ENCODE measurements at regions not wholly inside any gene's neighbourhood (a gene's known extent, or its start where the extent isn't known, plus 50 kb on each side); places are given as distances from the start of the nearest gene placed in this dataset.

DNA sequence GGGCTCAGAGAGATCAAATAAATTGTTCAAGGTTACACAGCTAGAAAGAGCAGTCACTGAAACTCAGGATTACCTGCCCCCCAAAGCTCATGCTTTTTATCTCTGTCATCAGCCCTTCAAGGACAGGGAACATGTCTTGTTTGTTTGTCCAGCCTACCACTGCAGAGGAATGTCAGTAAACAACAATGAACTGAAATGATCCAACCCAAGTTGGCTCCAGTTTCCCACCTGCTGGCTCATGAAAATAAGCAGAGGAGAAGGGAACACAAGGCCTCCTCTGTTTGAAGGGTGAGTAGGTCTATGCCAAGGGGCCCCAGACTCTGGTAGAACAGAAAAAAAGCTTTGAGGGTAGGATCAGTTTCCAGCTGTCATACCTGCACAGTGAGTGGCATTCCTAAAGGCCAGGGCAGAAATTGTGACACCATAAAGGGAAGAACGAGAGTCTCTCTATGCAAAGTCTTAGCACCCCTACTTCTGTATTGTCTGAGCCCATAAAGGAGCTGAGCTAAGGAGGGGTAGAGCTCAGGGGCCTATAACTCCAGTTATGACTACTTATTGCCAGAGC lies 115.2 kb downstream of the TRIM36 start:
- Mint-ChIP-seq H3K4me1 (no peaks in the 10 kb centered on the region), H3K27ac (no peak overlapping the region), H3K9me3 (no peaks in the 10 kb centered on the region), H3K36me3 (ENCODE audit: low read depth) (no peaks in the 10 kb centered on the region), H3K4me3 (no peak overlapping the region), H3K27me3 (ENCODE audit: low read depth, poor library complexity) (peaks cover 3% of the 10 kb centered on the region)
- TF ChIP-seq CTCF (IDR thresholded peaks at IDR 0.05), result no peak
- no peak for DNase-seq

DNA sequence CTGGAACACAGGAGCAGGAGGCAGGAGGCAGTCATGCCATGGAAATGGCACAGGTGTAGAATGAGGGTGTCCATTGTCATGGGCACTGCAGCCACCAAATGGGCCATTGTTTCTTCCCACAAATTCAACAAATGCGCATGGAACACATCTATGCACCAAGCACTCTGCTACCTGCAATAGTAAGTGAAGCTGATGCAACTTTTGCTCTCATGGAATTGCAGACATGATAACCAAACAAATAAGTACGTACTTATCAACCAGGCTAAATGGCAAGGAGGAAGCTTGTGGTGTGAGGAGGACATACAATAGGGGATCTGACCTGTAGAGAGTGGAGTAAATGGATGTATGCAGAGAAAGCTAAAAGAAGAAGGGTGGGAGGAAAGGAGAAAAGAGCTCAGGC lies 116.8 kb downstream of the TRIM36 start:
- peaks cover 8% of the 10 kb centered on the region for H3K27me3 Mint-ChIP-seq (ENCODE audit: low read depth, poor library complexity)
- H3K36me3 Mint-ChIP-seq (ENCODE audit: low read depth), result no peaks in the 10 kb centered on the region
- H3K4me1 Mint-ChIP-seq, result no peaks in the 10 kb centered on the region
- DNase-seq, result no peak
- no peaks in the 10 kb centered on the region for H3K9me3 Mint-ChIP-seq
- TF ChIP-seq CTCF (IDR thresholded peaks at IDR 0.05), result no peak
- H3K27ac Mint-ChIP-seq, result no peak overlapping the region
- H3K4me3 Mint-ChIP-seq, result no peak overlapping the region

DNA sequence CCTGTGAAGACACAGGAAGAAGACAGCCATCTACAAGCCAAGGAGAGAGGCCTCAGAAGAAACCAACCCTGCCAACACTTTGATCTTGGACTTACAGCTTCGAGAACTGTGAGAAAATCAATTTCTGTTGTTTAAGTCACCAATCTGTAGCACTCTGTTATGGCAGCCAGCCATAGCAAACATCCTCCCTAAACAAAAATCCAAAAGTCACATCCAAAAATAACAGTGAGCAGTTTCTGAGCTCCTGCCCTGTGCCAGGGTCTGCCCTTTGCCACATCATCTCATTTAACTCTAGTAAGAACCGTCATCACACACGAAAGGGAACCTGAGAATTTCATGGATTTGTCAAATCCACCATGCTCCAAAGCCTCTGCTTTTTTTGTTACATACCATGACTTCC lies 118.8 kb downstream of the TRIM36 start:
- no peak for DNase-seq
- Mint-ChIP-seq H3K4me1 (no peaks in the 10 kb centered on the region), H3K9me3 (no peaks in the 10 kb centered on the region), H3K27ac (no peak overlapping the region), H3K36me3 (ENCODE audit: low read depth) (no peaks in the 10 kb centered on the region), H3K27me3 (ENCODE audit: low read depth, poor library complexity) (peaks cover 8% of the 10 kb centered on the region), H3K4me3 (no peak overlapping the region)
- TF ChIP-seq CTCF (IDR thresholded peaks at IDR 0.05), result no peak

- peak; percentile 16 for DNase-seq
- no peak overlapping the region for H3K4me3 Mint-ChIP-seq
These were observed 135.8 kb downstream of the TRIM36 start for GRCh38 chr5:115033861-115034260.

GRCh38 chr5:115028557-115028956 lies 141.2 kb downstream of the TRIM36 start:
- Mint-ChIP-seq H3K4me3 (no peak overlapping the region), H3K27me3 (ENCODE audit: low read depth, poor library complexity) (peaks cover 9% of the 10 kb centered on the region), H3K9me3 (peaks cover 11% of the 10 kb centered on the region), H3K36me3 (ENCODE audit: low read depth) (no peaks in the 10 kb centered on the region), H3K4me1 (no peaks in the 10 kb centered on the region), H3K27ac (no peak overlapping the region)
- TF ChIP-seq CTCF (IDR thresholded peaks at IDR 0.05), result no peak
- DNase-seq, result no peak

More at GRCh38 chr5:115033861-115034260, 135.8 kb downstream of the TRIM36 start:
- H3K4me1 Mint-ChIP-seq, result no peaks in the 10 kb centered on the region
- H3K36me3 Mint-ChIP-seq (ENCODE audit: low read depth), result no peaks in the 10 kb centered on the region
- peaks cover 7% of the 10 kb centered on the region for H3K27me3 Mint-ChIP-seq (ENCODE audit: low read depth, poor library complexity)
- H3K27ac Mint-ChIP-seq, result no peak overlapping the region
- H3K9me3 Mint-ChIP-seq, result peaks cover 26% of the 10 kb centered on the region
- peak; percentile 28 for TF ChIP-seq CTCF (IDR thresholded peaks at IDR 0.05)

GRCh38 chr5:115024922-115025321 lies 144.8 kb downstream of the TRIM36 start:
- Mint-ChIP-seq H3K4me3 (no peak overlapping the region), H3K4me1 (no peaks in the 10 kb centered on the region), H3K36me3 (ENCODE audit: low read depth) (no peaks in the 10 kb centered on the region), H3K27me3 (ENCODE audit: low read depth, poor library complexity) (peaks cover 7% of the 10 kb centered on the region), H3K27ac (no peak overlapping the region), H3K9me3 (no peaks in the 10 kb centered on the region)
- no peak for DNase-seq
- no peak for TF ChIP-seq CTCF (IDR thresholded peaks at IDR 0.05)
